HL-60 (cell line): ENCODE measurements at regions not wholly inside any gene's neighbourhood (a gene's known extent, or its start where the extent isn't known, plus 50 kb on each side); places are given as distances from the start of the nearest gene placed in this dataset.

Source experiments
- POLR2AphosphoS5 ChIP-seq: IDR thresholded peaks from 2 replicates; pipeline ENCODE4 v1.6.1; 2012; ENCODE audit warnings: low read depth
- REST ChIP-seq: IDR thresholded peaks from 2 replicates; pipeline ENCODE4 v1.6.1; 2012; ENCODE audit warnings: low read depth; ENCODE audit not compliant: insufficient replicate concordance
- SPI1 ChIP-seq: IDR thresholded peaks from 2 replicates; pipeline ENCODE4 v1.6.1; 2012; ENCODE audit warnings: low read depth, mild to moderate bottlenecking, borderline replicate concordance
- TF ChIP-seq, protein P1 (sequence below): IDR thresholded peaks from one replicate; pipeline ENCODE4 v1.5.1; 2011; ENCODE audit warnings: low read length, control low read depth, inconsistent platforms; ENCODE audit not compliant: insufficient read depth

GRCh38 chr14:43692706-43693105 lies 814.4 kb downstream of the FSCB start:
- TF ChIP-seq, protein P1, sequence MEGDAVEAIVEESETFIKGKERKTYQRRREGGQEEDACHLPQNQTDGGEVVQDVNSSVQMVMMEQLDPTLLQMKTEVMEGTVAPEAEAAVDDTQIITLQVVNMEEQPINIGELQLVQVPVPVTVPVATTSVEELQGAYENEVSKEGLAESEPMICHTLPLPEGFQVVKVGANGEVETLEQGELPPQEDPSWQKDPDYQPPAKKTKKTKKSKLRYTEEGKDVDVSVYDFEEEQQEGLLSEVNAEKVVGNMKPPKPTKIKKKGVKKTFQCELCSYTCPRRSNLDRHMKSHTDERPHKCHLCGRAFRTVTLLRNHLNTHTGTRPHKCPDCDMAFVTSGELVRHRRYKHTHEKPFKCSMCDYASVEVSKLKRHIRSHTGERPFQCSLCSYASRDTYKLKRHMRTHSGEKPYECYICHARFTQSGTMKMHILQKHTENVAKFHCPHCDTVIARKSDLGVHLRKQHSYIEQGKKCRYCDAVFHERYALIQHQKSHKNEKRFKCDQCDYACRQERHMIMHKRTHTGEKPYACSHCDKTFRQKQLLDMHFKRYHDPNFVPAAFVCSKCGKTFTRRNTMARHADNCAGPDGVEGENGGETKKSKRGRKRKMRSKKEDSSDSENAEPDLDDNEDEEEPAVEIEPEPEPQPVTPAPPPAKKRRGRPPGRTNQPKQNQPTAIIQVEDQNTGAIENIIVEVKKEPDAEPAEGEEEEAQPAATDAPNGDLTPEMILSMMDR: no peak
- TF ChIP-seq SPI1: no peak
- no peak for TF ChIP-seq POLR2AphosphoS5
- no peak for TF ChIP-seq REST
